CD4-positive, alpha-beta T cell treated with Interleukin-1 beta for 1 hour (primary cell): ENCODE measurements at regions not wholly inside any gene's neighbourhood (a gene's known extent, or its start where the extent isn't known, plus 50 kb on each side); places are given as distances from the start of the nearest gene placed in this dataset.

Experiments used
- DNase-seq, 2 donors: peaks; one replicate each; pipeline ENCODE4 v3.0.0-alpha.2; 2020 to 2022

GRCh38 chr18:40066368-40066767, 1888.7 kb upstream of the PIK3C3 start:
- DNase-seq = no peak

GRCh38 chr18:40063488-40063887, 1891.5 kb upstream of the PIK3C3 start:
- no peak for DNase-seq

- no peak for DNase-seq
Observed at GRCh38 chr18:40061086-40061485, 1893.9 kb upstream of the PIK3C3 start.

- DNase-seq = no peak
Observed at GRCh38 chr18:40060562-40060961, 1894.5 kb upstream of the PIK3C3 start.

GRCh38 chr18:40058811-40059570, 1896.0 kb upstream of the PIK3C3 start:
- DNase-seq = no peak

GRCh38 chr18:40056079-40056692, 1898.8 kb upstream of the PIK3C3 start:
- DNase-seq = no peak

- no peak for DNase-seq
Observed at GRCh38 chr18:40055262-40055661, 1899.8 kb upstream of the PIK3C3 start.

- DNase-seq = no peak
Observed at GRCh38 chr18:40049716-40050115, 1905.3 kb upstream of the PIK3C3 start.

GRCh38 chr18:40048886-40049650, 1906.0 kb upstream of the PIK3C3 start:
- DNase-seq = no peak

- no peak for DNase-seq
Observed at GRCh38 chr18:40048253-40048652, 1906.8 kb upstream of the PIK3C3 start.

GRCh38 chr18:40046596-40046995, 1908.4 kb upstream of the PIK3C3 start:
- DNase-seq = no peak

- DNase-seq = no peak
Observed at GRCh38 chr18:40041951-40042350, 1913.1 kb upstream of the PIK3C3 start.

- DNase-seq = no peak
Observed at GRCh38 chr18:40040574-40040973, 1914.5 kb upstream of the PIK3C3 start.

- DNase-seq = no peak
Observed at GRCh38 chr18:40037356-40037755, 1917.7 kb upstream of the PIK3C3 start.

GRCh38 chr18:40036861-40037260, 1918.2 kb upstream of the PIK3C3 start:
- DNase-seq = no peak

- no peak for DNase-seq
Observed at GRCh38 chr18:40035966-40036365, 1919.1 kb upstream of the PIK3C3 start.

- DNase-seq = no peak
Observed at GRCh38 chr18:40032076-40032475, 1923.0 kb upstream of the PIK3C3 start.

- DNase-seq = no peak
Observed at GRCh38 chr18:40031435-40031834, 1923.6 kb upstream of the PIK3C3 start.

GRCh38 chr18:40019797-40020392, 1935.1 kb upstream of the PIK3C3 start:
- no peak for DNase-seq

- DNase-seq = no peak
Observed at GRCh38 chr18:40018266-40018665, 1936.8 kb upstream of the PIK3C3 start.

GRCh38 chr18:40017021-40017420, 1938.0 kb upstream of the PIK3C3 start:
- DNase-seq = no peak

GRCh38 chr18:40016405-40016804, 1938.6 kb upstream of the PIK3C3 start:
- DNase-seq = no peak

GRCh38 chr18:40013001-40013609, 1941.9 kb upstream of the PIK3C3 start:
- no peak for DNase-seq
